ENCODE measurements at regions not wholly inside any gene's neighbourhood (a gene's known extent, or its start where the extent isn't known, plus 50 kb on each side); places are given as distances from the start of the nearest gene placed in this dataset. TPM values are rescaled to one million over a fixed set of nuclear protein-coding genes. Genes with fewer than 3 reads are reported as not detected.

GRCh38 chr12:74476234-74476633, 61.4 kb upstream of the ATXN7L3B start:
- H3K27me3 ChIP-seq (ENCODE audit: insufficient read depth, low read length), result no peaks in the 10 kb centered on the region
- no peak for DNase-seq (ENCODE audit: insufficient read length, low spot score, missing footprints)
- no peaks in the 10 kb centered on the region for H3K36me3 ChIP-seq (ENCODE audit: insufficient read depth, low read length)
- no peaks in the 10 kb centered on the region for H3K9me3 ChIP-seq (ENCODE audit: low read depth, low read length)
- H3K4me1 ChIP-seq (ENCODE audit: insufficient read depth, low read length), result no peaks in the 10 kb centered on the region
- H3K4me2 ChIP-seq (ENCODE audit: insufficient read depth, low read length), result no peak overlapping the region
- no peak overlapping the region for H3K4me3 ChIP-seq (ENCODE audit: insufficient read depth, low read length)
- H4K20me1 ChIP-seq (ENCODE audit: insufficient read depth, low read length), result no peaks in the 10 kb centered on the region
- H3K79me2 ChIP-seq (ENCODE audit: insufficient read depth, low read length), result no peaks in the 10 kb centered on the region
- no peak for TF ChIP-seq CTCF (IDR thresholded peaks at IDR 0.05; ENCODE audit: extremely low read depth, low read depth, low read length)
- no peak overlapping the region for H3K27ac ChIP-seq (ENCODE audit: low read depth, low read length)
- H2AFZ ChIP-seq (ENCODE audit: low read length), result no peak overlapping the region

- no peak overlapping the region for H2AFZ ChIP-seq (ENCODE audit: low read length)
- H3K4me1 ChIP-seq (ENCODE audit: insufficient read depth, low read length), result no peaks in the 10 kb centered on the region
- H3K27me3 ChIP-seq (ENCODE audit: insufficient read depth, low read length), result no peaks in the 10 kb centered on the region
- no peak overlapping the region for H3K4me2 ChIP-seq (ENCODE audit: insufficient read depth, low read length)
- no peaks in the 10 kb centered on the region for H3K79me2 ChIP-seq (ENCODE audit: insufficient read depth, low read length)
- H3K9me3 ChIP-seq (ENCODE audit: low read depth, low read length), result no peaks in the 10 kb centered on the region
- no peak for TF ChIP-seq CTCF (IDR thresholded peaks at IDR 0.05; ENCODE audit: extremely low read depth, low read depth, low read length)
- DNase-seq (ENCODE audit: insufficient read length, low spot score, missing footprints), result no peak
- no peaks in the 10 kb centered on the region for H3K36me3 ChIP-seq (ENCODE audit: insufficient read depth, low read length)
- H3K27ac ChIP-seq (ENCODE audit: low read depth, low read length), result no peak overlapping the region
- no peak overlapping the region for H3K4me3 ChIP-seq (ENCODE audit: insufficient read depth, low read length)
- H4K20me1 ChIP-seq (ENCODE audit: insufficient read depth, low read length), result no peaks in the 10 kb centered on the region
Observed at GRCh38 chr12:74481078-74481477, 56.6 kb upstream of the ATXN7L3B start.

GRCh38 chr12:74482115-74482514, 55.5 kb upstream of the ATXN7L3B start:
- H3K4me2 ChIP-seq (ENCODE audit: insufficient read depth, low read length), result no peak overlapping the region
- DNase-seq (ENCODE audit: insufficient read length, low spot score, missing footprints), result no peak
- no peaks in the 10 kb centered on the region for H3K27me3 ChIP-seq (ENCODE audit: insufficient read depth, low read length)
- H2AFZ ChIP-seq (ENCODE audit: low read length), result no peak overlapping the region
- H4K20me1 ChIP-seq (ENCODE audit: insufficient read depth, low read length), result no peaks in the 10 kb centered on the region
- no peak for TF ChIP-seq CTCF (IDR thresholded peaks at IDR 0.05; ENCODE audit: extremely low read depth, low read depth, low read length)
- H3K79me2 ChIP-seq (ENCODE audit: insufficient read depth, low read length), result no peaks in the 10 kb centered on the region
- H3K4me3 ChIP-seq (ENCODE audit: insufficient read depth, low read length), result no peak overlapping the region
- no peak overlapping the region for H3K27ac ChIP-seq (ENCODE audit: low read depth, low read length)
- H3K4me1 ChIP-seq (ENCODE audit: insufficient read depth, low read length), result no peaks in the 10 kb centered on the region
- no peaks in the 10 kb centered on the region for H3K36me3 ChIP-seq (ENCODE audit: insufficient read depth, low read length)
- H3K9me3 ChIP-seq (ENCODE audit: low read depth, low read length), result no peaks in the 10 kb centered on the region

GRCh38 chr12:74483057-74483456, 54.6 kb upstream of the ATXN7L3B start:
- Histone ChIP-seq H3K4me1 (ENCODE audit: insufficient read depth, low read length) (no peaks in the 10 kb centered on the region), H2AFZ (ENCODE audit: low read length) (no peak overlapping the region), H3K27me3 (ENCODE audit: insufficient read depth, low read length) (no peaks in the 10 kb centered on the region), H3K36me3 (ENCODE audit: insufficient read depth, low read length) (no peaks in the 10 kb centered on the region), H3K9me3 (ENCODE audit: low read depth, low read length) (no peaks in the 10 kb centered on the region), H3K4me3 (ENCODE audit: insufficient read depth, low read length) (no peak overlapping the region), H3K79me2 (ENCODE audit: insufficient read depth, low read length) (no peaks in the 10 kb centered on the region), H3K27ac (ENCODE audit: low read depth, low read length) (no peak overlapping the region), H3K4me2 (ENCODE audit: insufficient read depth, low read length) (no peak overlapping the region), H4K20me1 (ENCODE audit: insufficient read depth, low read length) (no peaks in the 10 kb centered on the region)
- DNase-seq (ENCODE audit: insufficient read length, low spot score, missing footprints), result no peak
- no peak for TF ChIP-seq CTCF (IDR thresholded peaks at IDR 0.05; ENCODE audit: extremely low read depth, low read depth, low read length)

Small RNA genes lying in the stretch of these regions (small RNA-seq; reads per million reads assigned to genes)
- not detected for gene AC090502.2
- gene RF00096, result not detected
- not detected for gene RNU6-1012P

All from osteoblast (primary cell).